ENCODE measurements at regions not wholly inside any gene's neighbourhood (a gene's known extent, or its start where the extent isn't known, plus 50 kb on each side); places are given as distances from the start of the nearest gene placed in this dataset.
"Not testable (repeated sequence)": the region's sequence is repeated elsewhere in the genome, so short reads cannot be mapped to it uniquely, and the experiment has no call there.

GRCh38 chr1:173394813-173395212, 82.3 kb upstream of the PRDX6 start:
- not testable (repeated sequence) for TF ChIP-seq CTCF (IDR thresholded peaks at IDR 0.05); CBFB (CRISPR knock-in tag; IDR thresholded peaks at IDR 0.05; ENCODE audit: low read depth); ZNF232 (CRISPR knock-in tag; IDR thresholded peaks at IDR 0.05); AR (CRISPR knock-in tag; IDR thresholded peaks at IDR 0.05); ATF3 (CRISPR knock-in tag; conservative IDR thresholded peaks at IDR 0.05); NFYB (CRISPR knock-in tag; conservative IDR thresholded peaks at IDR 0.05; ENCODE audit: low read depth); JUN (CRISPR knock-in tag; IDR thresholded peaks at IDR 0.05); TCF7 (CRISPR knock-in tag; IDR thresholded peaks at IDR 0.05; ENCODE audit: low read depth); SMAD3 (CRISPR knock-in tag; IDR thresholded peaks at IDR 0.05; ENCODE audit: borderline replicate concordance); ETV6 (CRISPR knock-in tag; IDR thresholded peaks at IDR 0.05); RELA (CRISPR knock-in tag; IDR thresholded peaks at IDR 0.05; ENCODE audit: borderline replicate concordance); STAT6 (CRISPR knock-in tag; conservative IDR thresholded peaks at IDR 0.05; ENCODE audit: low read depth); ZBTB21 (CRISPR knock-in tag; IDR thresholded peaks at IDR 0.05; ENCODE audit: borderline replicate concordance); ATF2 (CRISPR knock-in tag; IDR thresholded peaks at IDR 0.05; ENCODE audit: borderline replicate concordance, low read depth)

Measured in WTC11 (cell line).